Natural killer cell (primary cell): ENCODE measurements at regions not wholly inside any gene's neighbourhood (a gene's known extent, or its start where the extent isn't known, plus 50 kb on each side); places are given as distances from the start of the nearest gene placed in this dataset.

Experiments used
- ATAC-seq, 3 donors: fragments of 150-1000 bp in 2 of 3; fragments of 200-7000 bp in 1 of 3; cut with Tn5 transposase; 1 replicate in 1 of 3; 2 replicates in 2 of 3; pipeline ENCODE4 v1.10.0; 2021; ENCODE audit warnings: mild to moderate bottlenecking in 2 of 3, moderate library complexity in 2 of 3
- DNase-seq, 2 donors: peaks; one replicate each; pipeline versions ENCODE4 v3.0.0 to v3.0.0-alpha.2; 2013 to 2021; ENCODE audit warnings: mixed read lengths in 1 of 2
- H3K27ac ChIP-seq: one replicate; pipeline ENCODE4 v1.5.1; 2013; ENCODE audit warnings: mild to moderate bottlenecking, low read length
- H3K27me3 ChIP-seq: one replicate; pipeline ENCODE4 v1.6.1; 2013; ENCODE audit warnings: low read length; ENCODE audit not compliant: control insufficient read depth, insufficient read depth
- H3K36me3 ChIP-seq: one replicate; pipeline ENCODE4 v1.6.1; 2013; ENCODE audit warnings: low read length; ENCODE audit not compliant: control insufficient read depth, insufficient read depth
- H3K4me1 ChIP-seq: one replicate; pipeline ENCODE4 v1.6.1; 2013; ENCODE audit warnings: low read length; ENCODE audit not compliant: control insufficient read depth, insufficient read depth
- H3K4me3 ChIP-seq: one replicate; pipeline ENCODE4 v1.5.1; 2013; ENCODE audit warnings: low read length
- H3K9me3 ChIP-seq: one replicate; pipeline ENCODE4 v1.6.1; 2013; ENCODE audit warnings: low read length; ENCODE audit not compliant: control insufficient read depth, insufficient read depth
- H3K27ac Mint-ChIP-seq, 2 donors: one replicate each; pipeline ENCODE4 v1.8.0; 2022; ENCODE audit warnings: mild to moderate bottlenecking in 2 of 2, mixed read lengths in 2 of 2, moderate library complexity in 1 of 2
- H3K27me3 Mint-ChIP-seq, 2 donors: one replicate each; pipeline ENCODE4 v1.8.0; 2022; ENCODE audit warnings: low read depth in 2 of 2, mixed read lengths in 2 of 2
- H3K36me3 Mint-ChIP-seq: one replicate; pipeline ENCODE4 v1.8.0; 2022; ENCODE audit warnings: mixed read lengths
- H3K4me1 Mint-ChIP-seq, 2 donors: one replicate each; pipeline ENCODE4 v1.8.0; 2022; ENCODE audit warnings: mixed read lengths in 2 of 2
- H3K4me3 Mint-ChIP-seq: one replicate; pipeline ENCODE4 v1.8.0; 2022; ENCODE audit warnings: mild to moderate bottlenecking, moderate library complexity, mixed read lengths
- H3K9me3 Mint-ChIP-seq, 2 donors: one replicate each; pipeline ENCODE4 v1.8.0; 2022; ENCODE audit warnings: mixed read lengths in 2 of 2
- CTCF ChIP-seq: fragments of 200-600 bp; IDR thresholded peaks from one replicate; pipeline ENCODE4 v1.8.0; 2022; ENCODE audit warnings: antibody characterized with exemption
- WGBS: methylation state at CpG from one replicate; pipeline ENCODE4 v1.1.7; 2013; ENCODE audit warnings: missing lambda C conversion rate; ENCODE audit not compliant: insufficient coverage; 5-methylcytosine and 5-hydroxymethylcytosine counted together
- intact Hi-C: fragments of 100-400 bp; cut with micrococcal nuclease; formaldehyde crosslinking; loops from one replicate; pipeline ENCODE4 v1.14.2; 2022

GRCh38 chr6:137957471-137957870 is 90.4 kb downstream of the TNFAIP3 start:
- no peak overlapping the region for H3K27ac ChIP-seq

GRCh38 chr6:137958811-137959565 is 91.9 kb downstream of the TNFAIP3 start:
- intact Hi-C loops: no loop called here

More at GRCh38 chr6:137957471-137957870, 90.4 kb downstream of the TNFAIP3 start:
- Histone ChIP-seq H3K9me3 (no peaks in the 10 kb centered on the region), H3K4me1 (no peaks in the 10 kb centered on the region), H3K36me3 (no peaks in the 10 kb centered on the region), H3K27me3 (no peaks in the 10 kb centered on the region), H3K4me3 (no peak overlapping the region)
- H3K27ac Mint-ChIP-seq: no peak overlapping the region
- TF ChIP-seq CTCF: no peak
- peaks cover 6 to 10% of the 10 kb centered on the region in 2 donors for H3K4me1 Mint-ChIP-seq
- H3K27me3 Mint-ChIP-seq: peaks cover 0 to 2% of the 10 kb centered on the region in 2 donors
- DNase-seq (no peak), ATAC-seq (no peak)
- no peak overlapping the region for H3K4me3 Mint-ChIP-seq
- H3K36me3 Mint-ChIP-seq: no peaks in the 10 kb centered on the region
- intact Hi-C loops: no loop called here
- 97% methylated on average over 2 of the region's 2 CpGs for WGBS
- H3K9me3 Mint-ChIP-seq: no peaks in the 10 kb centered on the region

GRCh38 chr6:137962725-137963124 is 95.7 kb downstream of the TNFAIP3 start:
- no peaks in the 10 kb centered on the region for H3K36me3 ChIP-seq
- H3K4me1 ChIP-seq: peaks cover 6% of the 10 kb centered on the region
- intact Hi-C loops: no loop called here
- no peaks in the 10 kb centered on the region for H3K27me3 Mint-ChIP-seq
- H3K4me1 Mint-ChIP-seq: peaks cover 27 to 35% of the 10 kb centered on the region in 2 donors
- no peak overlapping the region for H3K27ac ChIP-seq
- no peak for TF ChIP-seq CTCF
- ATAC-seq (no peak), DNase-seq (no peak)
- 74% methylated on average over 2 of the region's 3 CpGs for WGBS
- H3K36me3 Mint-ChIP-seq: no peaks in the 10 kb centered on the region
- no peaks in the 10 kb centered on the region for H3K9me3 Mint-ChIP-seq
- H3K27ac Mint-ChIP-seq: no peak overlapping the region
- no peaks in the 10 kb centered on the region for H3K27me3 ChIP-seq
- H3K4me3 Mint-ChIP-seq: no peak overlapping the region
- no peaks in the 10 kb centered on the region for H3K9me3 ChIP-seq
- H3K4me3 ChIP-seq: no peak overlapping the region

More at GRCh38 chr6:137958811-137959565, 91.9 kb downstream of the TNFAIP3 start:
- H3K4me1 ChIP-seq: no peaks in the 10 kb centered on the region
- H3K4me3 Mint-ChIP-seq: no peak overlapping the region
- H3K36me3 Mint-ChIP-seq: no peaks in the 10 kb centered on the region
- no peak for DNase-seq
- H3K27ac ChIP-seq: no peak overlapping the region
- H3K27me3 Mint-ChIP-seq: no peaks in the 10 kb centered on the region
- no peaks in the 10 kb centered on the region for H3K27me3 ChIP-seq
- no peaks in the 10 kb centered on the region for H3K9me3 Mint-ChIP-seq
- TF ChIP-seq CTCF: no peak
- H3K4me1 Mint-ChIP-seq: peaks cover 9 to 11% of the 10 kb centered on the region in 2 donors
- H3K9me3 ChIP-seq: no peaks in the 10 kb centered on the region
- H3K27ac Mint-ChIP-seq: no peak overlapping the region
- ATAC-seq: peak in 1 of 3 donors; percentile 39
- H3K4me3 ChIP-seq: no peak overlapping the region
- WGBS: 77% methylated on average over 4 of the region's 5 CpGs
- no peaks in the 10 kb centered on the region for H3K36me3 ChIP-seq

GRCh38 chr6:137964876-137965275 is 97.8 kb downstream of the TNFAIP3 start:
- WGBS: 84% methylated on average over 4 of the region's 4 CpGs
- no peaks in the 10 kb centered on the region for H3K27me3 ChIP-seq
- no peak for ATAC-seq
- H3K4me3 ChIP-seq: no peak overlapping the region
- Mint-ChIP-seq H3K4me1 (peaks cover 43 to 46% of the 10 kb centered on the region in 2 donors), H3K4me3 (no peak overlapping the region), H3K36me3 (no peaks in the 10 kb centered on the region), H3K27me3 (no peaks in the 10 kb centered on the region), H3K27ac (no peak overlapping the region), H3K9me3 (peaks cover 3 to 4% of the 10 kb centered on the region in 2 donors)
- no peak for DNase-seq
- peaks cover 23% of the 10 kb centered on the region for H3K4me1 ChIP-seq
- no peaks in the 10 kb centered on the region for H3K9me3 ChIP-seq
- no peak for TF ChIP-seq CTCF
- intact Hi-C loops: no loop called here
- H3K36me3 ChIP-seq: no peaks in the 10 kb centered on the region
- no peak overlapping the region for H3K27ac ChIP-seq
